ENCODE measurements at regions not wholly inside any gene's neighbourhood (a gene's known extent, or its start where the extent isn't known, plus 50 kb on each side); places are given as distances from the start of the nearest gene placed in this dataset.

DNA sequence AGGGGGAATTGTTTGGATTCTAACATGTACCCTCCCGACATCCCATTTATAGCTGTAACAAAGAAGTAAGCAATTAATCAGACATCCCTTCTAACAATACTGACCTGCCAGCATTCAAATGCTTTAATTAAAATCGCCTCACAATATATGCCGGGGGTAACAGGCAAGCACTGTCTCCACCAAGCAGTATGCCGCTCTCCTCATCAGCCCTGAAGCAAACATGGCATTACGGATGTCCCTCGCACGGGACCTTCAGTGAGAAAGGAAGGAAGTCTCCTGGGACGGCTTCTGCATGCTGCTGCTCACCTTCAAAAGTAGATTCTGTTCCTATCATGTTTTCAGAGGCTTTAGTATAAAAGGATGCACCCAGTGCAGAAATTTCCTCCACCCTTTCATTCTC, 292.7 kb upstream of the POU3F3 start:
- TF ChIP-seq EZH2phosphoT487 (IDR thresholded peaks at IDR 0.05; ENCODE audit: unreplicated experiment) (no peak), CREB1 (CRISPR knock-in tag; IDR thresholded peaks at IDR 0.05; ENCODE audit: low read depth) (no peak)
